ENCODE measurements at regions not wholly inside any gene's neighbourhood (a gene's known extent, or its start where the extent isn't known, plus 50 kb on each side); places are given as distances from the start of the nearest gene placed in this dataset.

DNA sequence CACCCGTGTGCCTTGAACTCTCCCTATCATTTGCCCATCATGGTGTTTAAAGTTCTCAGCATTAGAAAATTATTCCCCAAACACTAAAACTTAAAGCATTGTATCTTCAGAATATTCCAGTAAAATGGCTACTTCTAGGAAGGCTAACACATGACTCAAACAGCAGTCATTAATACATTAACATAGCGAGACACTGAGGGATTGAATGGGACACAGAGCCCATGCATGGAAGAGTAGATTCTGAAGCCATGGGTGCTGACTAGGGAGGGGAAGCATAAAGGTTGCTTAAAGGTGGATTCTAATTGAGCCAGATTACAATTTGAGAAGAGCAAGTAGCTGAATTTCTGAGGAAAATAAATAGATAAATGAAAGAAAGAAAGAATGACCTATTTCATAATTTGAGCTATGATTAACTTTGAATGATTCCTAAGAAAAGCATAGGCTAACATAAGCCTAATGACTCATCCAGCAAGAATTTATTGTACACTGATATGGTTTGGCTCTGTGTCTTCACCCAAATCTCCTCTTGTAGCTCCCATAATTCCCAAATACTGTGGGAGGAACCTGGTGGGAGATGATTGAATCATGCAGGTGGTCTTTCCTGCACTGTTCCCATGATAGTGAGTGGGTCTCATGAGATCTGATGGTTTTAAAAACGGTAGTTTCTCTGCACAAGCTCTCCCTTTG, 79.8 kb upstream of the PIK3C3 start:
- no peaks in the 10 kb centered on the region for H4K20me1 ChIP-seq (replicated peaks; ENCODE audit: control insufficient read depth, extremely low read depth, insufficient read depth, low read length)
- BruUV-seq (replicated peaks) = no TSS peak
- H3K9ac ChIP-seq (replicated peaks; ENCODE audit: extremely low read depth, insufficient read depth, low read length) = no peak overlapping the region
- H3K4me3 ChIP-seq (replicated peaks in 1 of 3; ENCODE audit: insufficient read depth in 1 of 3, low read depth in 1 of 3, low read length in 3 of 3) = no peak overlapping the region
- H3K36me3 ChIP-seq (ENCODE audit: control insufficient read depth in 2 of 2, extremely low read depth in 1 of 2, insufficient read depth in 2 of 2, low read length in 2 of 2) = no peaks in the 10 kb centered on the region
- intact Hi-C loops (cut with micrococcal nuclease) (no loop called here), dilution Hi-C loops (cut with MboI; ENCODE audit: extremely low pct_ligation_motif_present, low sequenced_read_pairs) (no loop called here)
- no peaks in the 10 kb centered on the region for H3K9me3 ChIP-seq (replicated peaks; ENCODE audit: control insufficient read depth, insufficient read depth, low read length)
- no peaks in the 10 kb centered on the region for H3K79me2 ChIP-seq (ENCODE audit: control insufficient read depth, insufficient read depth, low read length)
- DNase-seq (ENCODE audit: low read depth, low spot score) (no peak), FAIRE-seq (no peak)
- ChIA-PET POLR2A (no interaction called here), CTCF (no interaction called here)
- H3K9me1 ChIP-seq (replicated peaks; ENCODE audit: control insufficient read depth, extremely low read depth, insufficient read depth, low read length) = no peaks in the 10 kb centered on the region
- TF ChIP-seq FOS (IDR thresholded peaks at IDR 0.05; ENCODE audit: borderline replicate concordance, insufficient read depth, low read length) (peak; percentile 24), POLR2A (IDR thresholded peaks at IDR 0.05; ENCODE audit: low read depth, low read length) (no peak)
- H2AFZ ChIP-seq (ENCODE audit: low read depth, low read length) = no peak overlapping the region
- no peak overlapping the region for H3K27ac ChIP-seq (ENCODE audit: insufficient read depth, low read depth, low read length)
- H3K4me1 ChIP-seq (ENCODE audit: control insufficient read depth, extremely low read depth, insufficient read depth, low read length) = no peaks in the 10 kb centered on the region
- no peak overlapping the region for H3K4me2 ChIP-seq (ENCODE audit: insufficient read depth, low read length)
- no peaks in the 10 kb centered on the region for H3K27me3 ChIP-seq (ENCODE audit: control insufficient read depth in 2 of 2, insufficient read depth in 2 of 2, low read length in 2 of 2)

DNA sequence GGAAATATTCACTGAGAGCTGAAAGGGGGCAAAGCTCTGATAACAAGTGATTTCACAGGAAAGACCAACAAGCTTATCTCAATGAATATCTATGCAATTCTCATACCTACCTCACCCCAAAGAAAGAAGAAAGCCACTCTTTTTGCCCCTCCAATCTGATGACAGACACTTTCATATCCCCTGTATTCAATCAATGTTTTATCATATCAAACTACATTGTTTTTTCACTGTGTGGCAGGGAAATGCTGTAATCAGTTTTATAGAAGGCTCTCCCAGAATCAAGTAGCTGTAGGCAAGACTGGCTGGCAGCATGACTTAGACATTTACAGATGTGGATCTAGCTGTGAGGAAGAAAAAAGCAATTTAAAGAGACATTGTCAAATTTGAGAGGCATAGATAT, 81.3 kb upstream of the PIK3C3 start:
- dilution Hi-C loops (cut with MboI; ENCODE audit: extremely low pct_ligation_motif_present, low sequenced_read_pairs) (no loop called here), intact Hi-C loops (cut with micrococcal nuclease) (no loop called here)
- H3K4me1 ChIP-seq (ENCODE audit: control insufficient read depth, extremely low read depth, insufficient read depth, low read length) = no peaks in the 10 kb centered on the region
- no peaks in the 10 kb centered on the region for H3K9me1 ChIP-seq (replicated peaks; ENCODE audit: control insufficient read depth, extremely low read depth, insufficient read depth, low read length)
- CTCF ChIA-PET = no interaction called here
- DNase-seq (ENCODE audit: low read depth, low spot score) = no peak
- no peak overlapping the region for H3K4me2 ChIP-seq (ENCODE audit: insufficient read depth, low read length)
- POLR2A ChIA-PET = no interaction called here
- H3K27me3 ChIP-seq (ENCODE audit: control insufficient read depth in 2 of 2, insufficient read depth in 2 of 2, low read length in 2 of 2) = no peaks in the 10 kb centered on the region
- TF ChIP-seq POLR2A (IDR thresholded peaks at IDR 0.05; ENCODE audit: low read depth, low read length) = no peak
- TF ChIP-seq GATA2 (IDR thresholded peaks at IDR 0.05; ENCODE audit: insufficient read depth, insufficient read length, low read depth, low read length) = no peak
- TF ChIP-seq MYC (IDR thresholded peaks at IDR 0.05; ENCODE audit: low read depth, low read length) = no peak
- no peaks in the 10 kb centered on the region for H4K20me1 ChIP-seq (replicated peaks; ENCODE audit: control insufficient read depth, extremely low read depth, insufficient read depth, low read length)
- no peak overlapping the region for H3K27ac ChIP-seq (ENCODE audit: insufficient read depth, low read depth, low read length)
- FAIRE-seq = no peak
- no peaks in the 10 kb centered on the region for H3K36me3 ChIP-seq (ENCODE audit: control insufficient read depth in 2 of 2, extremely low read depth in 1 of 2, insufficient read depth in 2 of 2, low read length in 2 of 2)
- H2AFZ ChIP-seq (ENCODE audit: low read depth, low read length) = no peak overlapping the region
- no peak overlapping the region for H3K4me3 ChIP-seq (replicated peaks in 1 of 3; ENCODE audit: insufficient read depth in 1 of 3, low read depth in 1 of 3, low read length in 3 of 3)
- no peaks in the 10 kb centered on the region for H3K9me3 ChIP-seq (replicated peaks; ENCODE audit: control insufficient read depth, insufficient read depth, low read length)
- no TSS peak for BruUV-seq (replicated peaks)
- H3K9ac ChIP-seq (replicated peaks; ENCODE audit: extremely low read depth, insufficient read depth, low read length) = no peak overlapping the region
- H3K79me2 ChIP-seq (ENCODE audit: control insufficient read depth, insufficient read depth, low read length) = no peaks in the 10 kb centered on the region

Measured in endothelial cell of umbilical vein (primary cell).